ENCODE measurements at regions not wholly inside any gene's neighbourhood (a gene's known extent, or its start where the extent isn't known, plus 50 kb on each side); places are given as distances from the start of the nearest gene placed in this dataset.

DNA sequence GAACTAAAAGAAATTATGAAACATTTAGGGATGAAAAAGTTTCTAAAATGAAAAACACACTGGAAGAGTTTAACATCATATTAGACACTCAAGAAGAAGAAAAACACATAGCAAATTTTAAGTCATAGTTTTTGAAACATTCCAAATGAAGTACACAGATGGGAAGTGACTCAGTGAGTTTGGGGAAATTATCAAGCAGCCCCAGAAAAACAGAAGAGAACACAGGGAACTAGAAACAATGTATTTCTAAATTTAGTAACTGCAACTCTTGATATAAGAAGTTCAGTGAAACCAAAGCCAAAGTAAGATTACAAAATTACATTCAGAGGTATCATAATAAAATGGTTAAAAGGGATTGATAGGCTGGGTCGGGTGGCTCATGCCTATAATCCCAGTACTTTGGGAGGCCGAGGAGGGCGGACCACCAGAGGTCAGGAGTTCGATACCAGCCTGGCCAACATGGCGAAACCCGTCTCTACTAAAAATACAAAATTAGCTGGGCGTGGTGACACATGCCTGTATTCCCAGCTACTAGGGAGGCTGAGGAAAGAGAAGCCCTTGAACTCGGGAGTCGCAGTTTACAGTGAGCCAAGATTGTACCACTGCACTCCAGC lies 461.2 kb downstream of the KCTD8 start:
- no peaks in the 10 kb centered on the region for H3K27me3 ChIP-seq (ENCODE audit: control insufficient read depth in 2 of 2, insufficient read depth in 2 of 2, low read length in 2 of 2)
- no TSS peak for BruUV-seq (replicated peaks)
- in situ Hi-C loops (cut with MboI): no loop called here
- no peaks in the 10 kb centered on the region for H4K20me1 ChIP-seq (replicated peaks; ENCODE audit: control insufficient read depth, insufficient read depth, low read length)
- TF ChIP-seq CTBP1 (IDR thresholded peaks at IDR 0.05; ENCODE audit: borderline replicate concordance) (no peak), FOXM1 (IDR thresholded peaks at IDR 0.05; ENCODE audit: low read depth) (no peak), FOXM1 (CRISPR knock-in tag; IDR thresholded peaks at IDR 0.05; ENCODE audit: low read depth) (no peak)
- no peaks in the 10 kb centered on the region; the same call in 1 of the 2 replicates for H3K9me3 ChIP-seq (replicated peaks; ENCODE audit: control insufficient read depth, insufficient read depth, low read depth, low read length)
- no peak overlapping the region for H3K27ac ChIP-seq (ENCODE audit: extremely low read depth, low read depth, low read length)
- H3K4me3 ChIP-seq: no peak overlapping the region
- CTCF ChIA-PET (ENCODE audit: low intra/inter-chr PET ratio): no interaction called here
- no peak overlapping the region for H3K4me2 ChIP-seq (ENCODE audit: insufficient read depth, low read length)
- no peak overlapping the region for H3K9ac ChIP-seq (ENCODE audit: insufficient read depth in 1 of 2, low read depth in 2 of 2, low read length in 2 of 2)
- intact Hi-C loops (cut with micrococcal nuclease): no loop called here
- H3K36me3 ChIP-seq (ENCODE audit: control insufficient read depth, insufficient read depth, low read length): no peaks in the 10 kb centered on the region
- H3K79me2 ChIP-seq (ENCODE audit: control insufficient read depth, insufficient read depth, low read length): no peaks in the 10 kb centered on the region
- no peak overlapping the region for H2AFZ ChIP-seq (ENCODE audit: low read depth, low read length)
- H3K4me1 ChIP-seq (replicated peaks in 1 of 2; ENCODE audit: control insufficient read depth in 2 of 2, insufficient read depth in 2 of 2, low read length in 2 of 2): no peaks in the 10 kb centered on the region
- 0% methylated on average over 7 of the region's 9 CpGs for WGBS (ENCODE audit: insufficient coverage, low coverage, missing lambda C conversion rate)
- ATAC-seq (no peak), FAIRE-seq (no peak), DNase-seq (ENCODE audit: extremely low read depth in 1 of 4, low spot score in 3 of 4) (no peak)
- H3K9me1 ChIP-seq (ENCODE audit: control insufficient read depth, insufficient read depth, low read length): no peaks in the 10 kb centered on the region
- POLR2A ChIA-PET: no interaction called here

DNA sequence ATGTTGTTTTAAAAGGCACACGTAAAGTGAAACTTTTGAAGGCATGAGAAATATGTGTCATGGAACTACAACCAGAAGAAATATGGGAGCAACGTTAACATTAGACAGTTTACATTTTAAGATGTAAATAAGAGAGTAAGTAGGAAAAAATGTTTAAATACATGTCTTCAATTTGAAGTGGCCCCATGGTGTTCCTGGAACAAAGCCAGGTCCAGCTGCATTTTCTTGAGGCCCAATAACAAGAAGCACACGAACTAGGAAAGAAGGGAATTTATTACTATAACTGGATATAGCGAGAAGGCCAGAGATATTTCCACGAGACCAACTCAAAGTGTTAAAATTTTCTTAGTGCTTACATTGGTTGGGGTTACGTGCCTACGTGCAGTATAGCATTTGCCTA lies 458.1 kb downstream of the KCTD8 start:
- in situ Hi-C loops (cut with MboI) (no loop called here), intact Hi-C loops (cut with micrococcal nuclease) (no loop called here)
- Histone ChIP-seq H3K9me1 (ENCODE audit: control insufficient read depth, insufficient read depth, low read length) (no peaks in the 10 kb centered on the region), H2AFZ (ENCODE audit: low read depth, low read length) (no peak overlapping the region), H3K9me3 (replicated peaks; ENCODE audit: control insufficient read depth, insufficient read depth, low read depth, low read length) (no peaks in the 10 kb centered on the region), H3K27ac (ENCODE audit: extremely low read depth, low read depth, low read length) (no peak overlapping the region), H3K36me3 (ENCODE audit: control insufficient read depth, insufficient read depth, low read length) (no peaks in the 10 kb centered on the region), H3K4me2 (ENCODE audit: insufficient read depth, low read length) (no peak overlapping the region), H3K9ac (ENCODE audit: insufficient read depth in 1 of 2, low read depth in 2 of 2, low read length in 2 of 2) (no peak overlapping the region), H4K20me1 (replicated peaks; ENCODE audit: control insufficient read depth, insufficient read depth, low read length) (no peaks in the 10 kb centered on the region), H3K4me3 (no peak overlapping the region), H3K79me2 (ENCODE audit: control insufficient read depth, insufficient read depth, low read length) (no peaks in the 10 kb centered on the region), H3K4me1 (replicated peaks in 1 of 2; ENCODE audit: control insufficient read depth in 2 of 2, insufficient read depth in 2 of 2, low read length in 2 of 2) (no peaks in the 10 kb centered on the region), H3K27me3 (ENCODE audit: control insufficient read depth in 2 of 2, insufficient read depth in 2 of 2, low read length in 2 of 2) (no peaks in the 10 kb centered on the region)
- CTCF ChIA-PET (ENCODE audit: low intra/inter-chr PET ratio): no interaction called here
- no peak for FAIRE-seq
- BruUV-seq (replicated peaks): no TSS peak
- POLR2A ChIA-PET: no interaction called here
- TF ChIP-seq TAF1 (IDR thresholded peaks at IDR 0.05; ENCODE audit: control insufficient read depth, extremely low read depth, insufficient read depth, low read length, severe bottlenecking) (no peak), MYNN (IDR thresholded peaks at IDR 0.05) (no peak), MYNN (CRISPR knock-in tag; IDR thresholded peaks at IDR 0.05) (no peak), TBL1XR1 (IDR thresholded peaks at IDR 0.05; ENCODE audit: low read length in 2 of 2) (no peak), ZNF165 (CRISPR knock-in tag; IDR thresholded peaks at IDR 0.05; ENCODE audit: borderline replicate concordance) (no peak), EGR1 (conservative IDR thresholded peaks at IDR 0.05) (no peak), TRIM24 (IDR thresholded peaks at IDR 0.05) (no peak), SAFB (IDR thresholded peaks at IDR 0.05; ENCODE audit: borderline replicate concordance, low read depth, low read length) (no peak), TCF15 (CRISPR knock-in tag; IDR thresholded peaks at IDR 0.05) (no peak)
- TF ChIP-seq, protein P1, sequence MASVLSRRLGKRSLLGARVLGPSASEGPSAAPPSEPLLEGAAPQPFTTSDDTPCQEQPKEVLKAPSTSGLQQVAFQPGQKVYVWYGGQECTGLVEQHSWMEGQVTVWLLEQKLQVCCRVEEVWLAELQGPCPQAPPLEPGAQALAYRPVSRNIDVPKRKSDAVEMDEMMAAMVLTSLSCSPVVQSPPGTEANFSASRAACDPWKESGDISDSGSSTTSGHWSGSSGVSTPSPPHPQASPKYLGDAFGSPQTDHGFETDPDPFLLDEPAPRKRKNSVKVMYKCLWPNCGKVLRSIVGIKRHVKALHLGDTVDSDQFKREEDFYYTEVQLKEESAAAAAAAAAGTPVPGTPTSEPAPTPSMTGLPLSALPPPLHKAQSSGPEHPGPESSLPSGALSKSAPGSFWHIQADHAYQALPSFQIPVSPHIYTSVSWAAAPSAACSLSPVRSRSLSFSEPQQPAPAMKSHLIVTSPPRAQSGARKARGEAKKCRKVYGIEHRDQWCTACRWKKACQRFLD (CRISPR knock-in tag; IDR thresholded peaks at IDR 0.05): no peak
- DNase-seq (ENCODE audit: extremely low read depth in 1 of 4, low spot score in 3 of 4): no peak
- WGBS (ENCODE audit: insufficient coverage, low coverage, missing lambda C conversion rate): 0% methylated on average over 7 of the region's 7 CpGs
- ATAC-seq: no peak
